ENCODE measurements at regions not wholly inside any gene's neighbourhood (a gene's known extent, or its start where the extent isn't known, plus 50 kb on each side); places are given as distances from the start of the nearest gene placed in this dataset.

DNA sequence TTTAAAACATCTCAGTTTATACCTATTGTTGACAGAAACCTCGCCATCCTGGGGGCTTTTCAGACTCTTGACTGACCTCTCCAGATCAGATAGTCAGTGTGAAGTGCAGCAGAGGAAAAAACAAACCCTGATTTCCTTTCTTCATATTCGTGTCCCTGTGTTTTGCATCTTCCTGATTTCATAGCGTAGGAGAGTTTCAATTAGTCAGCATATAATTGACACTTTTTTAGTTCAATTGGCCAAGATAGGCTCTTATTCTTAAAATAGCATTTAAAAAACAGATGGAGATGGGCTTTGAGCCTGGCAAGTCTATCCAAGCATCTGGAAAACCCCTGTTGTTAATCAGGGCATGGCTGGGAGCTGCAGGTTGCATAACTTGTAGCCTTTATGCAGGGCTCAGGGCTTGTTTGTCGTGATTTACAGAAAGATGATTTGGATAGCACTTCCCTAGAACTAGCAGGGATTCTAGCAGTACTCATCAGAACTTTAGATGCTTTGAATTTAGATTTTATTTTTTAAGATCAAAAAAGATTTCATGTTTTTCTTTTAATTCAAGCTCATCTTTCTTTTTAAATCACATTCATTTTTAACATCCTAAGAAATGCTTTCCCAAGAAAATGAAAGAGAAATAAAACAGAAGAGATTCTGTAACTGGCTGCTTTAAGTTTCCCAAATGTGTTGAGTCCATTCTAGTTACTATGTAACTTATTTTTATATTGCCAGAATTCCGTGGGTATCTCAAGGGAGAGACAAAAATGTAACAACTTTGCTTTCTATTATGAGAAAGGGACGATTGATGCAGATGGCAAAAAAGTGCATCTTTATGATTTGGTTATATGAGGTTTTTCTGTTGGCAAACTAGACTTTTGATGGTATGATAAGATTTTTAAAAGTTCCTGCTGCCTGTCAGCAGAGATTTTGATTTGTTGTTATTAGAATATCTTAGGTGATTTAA lies 270.8 kb upstream of the FZD8 start:
- TF ChIP-seq TAF1 (IDR thresholded peaks at IDR 0.05; ENCODE audit: borderline replicate concordance, low read depth, low read length) (no peak), POLR2AphosphoS5 (IDR thresholded peaks at IDR 0.05; ENCODE audit: low read depth, low read length) (no peak), POLR2A (IDR thresholded peaks at IDR 0.05; ENCODE audit: low read depth, low read length) (no peak)
- no peak for DNase-seq (ENCODE audit: insufficient read length)
- no peak for FAIRE-seq

DNA sequence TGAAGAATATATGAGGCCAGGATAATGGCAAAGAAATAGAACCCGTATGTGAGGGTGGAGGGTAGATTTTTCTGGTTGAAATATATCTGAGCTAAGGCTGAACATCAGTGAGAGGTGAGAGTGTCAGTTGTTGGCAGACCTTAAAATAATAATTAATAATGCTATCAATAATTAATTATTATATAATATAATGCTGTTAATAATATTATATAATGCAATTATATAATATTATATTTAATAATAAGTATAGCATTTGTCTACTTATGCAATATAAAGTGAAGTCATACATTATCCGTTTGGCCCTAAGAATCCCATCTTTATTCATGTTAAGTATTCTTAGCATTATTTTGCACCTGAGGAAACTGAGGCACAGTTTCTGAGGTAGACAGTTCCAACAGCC lies 269.9 kb upstream of the FZD8 start:
- DNase-seq (ENCODE audit: insufficient read length) (no peak), FAIRE-seq (no peak)
- TF ChIP-seq TAF1 (IDR thresholded peaks at IDR 0.05; ENCODE audit: borderline replicate concordance, low read depth, low read length): no peak
- no peak for TF ChIP-seq POLR2A (IDR thresholded peaks at IDR 0.05; ENCODE audit: low read depth, low read length)
- TF ChIP-seq POLR2AphosphoS5 (IDR thresholded peaks at IDR 0.05; ENCODE audit: low read depth, low read length): no peak

DNA sequence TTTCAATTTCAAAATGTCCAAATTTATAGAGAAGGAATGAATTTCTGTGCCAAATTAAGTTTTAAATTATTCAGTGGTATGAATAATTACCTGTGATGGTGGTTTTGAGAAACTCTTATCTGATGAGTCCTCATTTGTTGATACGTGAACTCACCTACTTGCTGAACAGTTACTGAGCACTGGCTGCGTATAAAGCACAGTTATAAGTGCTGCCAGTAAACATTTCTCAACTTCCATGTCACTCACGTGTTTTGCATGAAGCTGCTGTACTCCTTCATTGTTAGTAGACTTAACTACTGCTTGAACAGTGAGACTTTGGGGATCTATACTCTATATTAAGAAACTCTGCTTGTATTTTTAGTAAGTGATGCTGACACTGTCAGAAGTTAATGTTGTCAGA lies 269.1 kb upstream of the FZD8 start:
- FAIRE-seq (no peak), DNase-seq (ENCODE audit: insufficient read length) (no peak)
- TF ChIP-seq POLR2A (IDR thresholded peaks at IDR 0.05; ENCODE audit: low read depth, low read length) (no peak), POLR2AphosphoS5 (IDR thresholded peaks at IDR 0.05; ENCODE audit: low read depth, low read length) (no peak), TAF1 (IDR thresholded peaks at IDR 0.05; ENCODE audit: borderline replicate concordance, low read depth, low read length) (no peak)

DNA sequence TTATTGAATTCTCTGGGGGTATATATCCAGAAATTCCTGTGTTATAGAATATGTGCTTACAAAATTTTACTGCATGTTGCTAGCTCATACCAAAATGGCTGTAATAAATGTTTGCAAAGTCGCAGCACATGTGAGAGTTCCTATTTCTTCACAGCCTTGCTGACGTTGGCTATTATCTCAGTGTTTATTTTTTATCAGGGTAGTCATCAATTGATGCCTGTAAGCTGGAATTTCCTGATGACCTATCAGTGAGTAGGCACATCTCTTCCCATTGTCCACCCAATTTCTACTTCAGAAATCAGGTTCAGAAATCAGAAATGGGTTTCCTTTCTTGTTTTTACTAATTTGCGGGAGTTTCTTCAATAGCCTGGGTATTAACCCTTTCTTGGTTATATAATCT lies 268.1 kb upstream of the FZD8 start:
- no peak for DNase-seq (ENCODE audit: insufficient read length)
- no peak for FAIRE-seq
- TF ChIP-seq POLR2A (IDR thresholded peaks at IDR 0.05; ENCODE audit: low read depth, low read length) (no peak), POLR2AphosphoS5 (IDR thresholded peaks at IDR 0.05; ENCODE audit: low read depth, low read length) (no peak), TAF1 (IDR thresholded peaks at IDR 0.05; ENCODE audit: borderline replicate concordance, low read depth, low read length) (no peak)

DNA sequence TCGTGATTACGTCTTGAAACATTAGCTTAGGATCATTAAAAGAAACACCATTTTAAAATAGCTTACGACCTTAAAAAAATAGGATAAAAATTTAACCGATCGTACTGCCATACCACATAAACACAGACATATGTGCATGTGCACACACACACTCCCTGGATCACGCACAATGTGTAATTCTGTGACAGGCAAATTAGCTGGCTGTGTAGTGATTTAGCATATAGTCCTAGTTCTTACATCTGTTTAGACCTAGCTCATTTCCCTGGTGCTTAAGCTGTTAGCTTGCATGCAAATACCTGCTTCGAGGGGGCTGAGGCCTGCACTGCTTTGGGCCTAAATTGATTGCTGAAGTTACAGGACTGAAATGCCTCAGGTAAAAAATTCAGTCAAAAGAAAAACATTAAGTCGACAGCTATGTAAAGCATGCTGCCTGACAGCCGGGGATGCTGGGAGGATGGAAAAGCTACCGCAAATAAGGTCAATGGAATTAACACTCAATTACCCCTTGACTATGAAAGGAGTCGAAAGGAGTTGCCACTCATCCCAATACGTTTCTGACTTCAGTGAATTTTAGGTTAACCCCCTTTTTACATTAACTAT lies 267.1 kb upstream of the FZD8 start:
- no peak for FAIRE-seq
- DNase-seq (ENCODE audit: insufficient read length): no peak
- TF ChIP-seq POLR2A (IDR thresholded peaks at IDR 0.05; ENCODE audit: low read depth, low read length) (no peak), TAF1 (IDR thresholded peaks at IDR 0.05; ENCODE audit: borderline replicate concordance, low read depth, low read length) (no peak), POLR2AphosphoS5 (IDR thresholded peaks at IDR 0.05; ENCODE audit: low read depth, low read length) (no peak)

DNA sequence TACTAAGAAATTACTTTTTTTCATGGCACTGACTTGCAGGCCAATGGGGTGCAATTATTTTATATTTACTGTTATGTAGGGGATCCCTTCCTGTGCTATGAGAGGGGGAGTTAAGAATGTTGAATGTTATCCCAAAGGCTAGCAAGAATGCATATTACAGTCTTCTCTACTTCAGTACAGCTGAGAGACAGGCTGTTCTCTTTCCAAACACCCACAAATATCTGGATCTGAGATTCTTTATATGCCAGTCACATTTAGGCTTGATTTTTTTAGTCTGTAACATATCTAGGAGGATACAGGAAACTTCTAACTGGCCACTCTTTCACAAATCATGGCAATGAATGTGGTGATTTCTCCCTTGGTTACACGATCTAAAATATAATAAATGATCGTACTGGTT lies 266.4 kb upstream of the FZD8 start:
- FAIRE-seq (no peak), DNase-seq (ENCODE audit: insufficient read length) (no peak)
- TF ChIP-seq POLR2A (IDR thresholded peaks at IDR 0.05; ENCODE audit: low read depth, low read length) (no peak), POLR2AphosphoS5 (IDR thresholded peaks at IDR 0.05; ENCODE audit: low read depth, low read length) (no peak), TAF1 (IDR thresholded peaks at IDR 0.05; ENCODE audit: borderline replicate concordance, low read depth, low read length) (no peak)

DNA sequence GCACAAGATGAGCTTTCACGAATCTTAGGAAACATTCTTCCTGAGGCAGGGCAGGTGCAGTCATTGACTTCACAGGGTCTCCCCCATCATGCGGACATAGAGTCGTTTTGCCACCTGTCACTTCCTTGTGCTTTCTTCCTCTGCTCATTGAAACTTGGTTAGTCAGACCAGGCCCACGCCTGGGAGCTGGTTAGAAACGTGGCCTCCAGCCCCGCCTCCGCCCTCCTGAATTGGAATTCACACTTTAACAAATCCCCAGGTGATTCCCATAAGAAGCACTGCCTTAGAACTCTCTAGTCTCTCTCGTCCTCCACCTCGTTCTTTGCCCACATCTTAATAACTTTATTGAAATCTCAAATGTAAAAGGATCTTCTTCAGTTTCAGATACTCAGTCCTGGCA lies 265.5 kb upstream of the FZD8 start:
- TF ChIP-seq TAF1 (IDR thresholded peaks at IDR 0.05; ENCODE audit: borderline replicate concordance, low read depth, low read length): no peak
- TF ChIP-seq POLR2A (IDR thresholded peaks at IDR 0.05; ENCODE audit: low read depth, low read length): no peak
- no peak for DNase-seq (ENCODE audit: insufficient read length)
- FAIRE-seq: no peak

DNA sequence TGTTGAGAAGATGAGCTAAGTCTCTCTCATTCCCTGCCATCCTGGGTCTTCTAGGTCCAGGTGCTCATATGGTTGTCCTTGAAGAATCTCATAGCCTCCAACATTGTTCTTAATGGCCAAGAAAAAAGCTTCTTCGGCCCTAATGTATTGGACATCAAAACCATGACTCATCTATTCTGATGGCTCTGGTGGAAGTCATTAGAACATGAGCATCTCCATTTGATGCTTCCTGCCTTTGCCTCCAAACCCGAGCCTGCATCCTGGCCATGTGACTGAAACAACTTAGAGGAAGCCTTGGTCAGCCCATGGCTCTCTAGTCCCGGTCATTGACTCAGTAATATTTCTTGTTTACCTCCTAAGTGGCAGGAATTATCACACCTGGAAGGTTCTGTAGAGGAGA lies 264.1 kb upstream of the FZD8 start:
- no peak for FAIRE-seq
- no peak for DNase-seq (ENCODE audit: insufficient read length)
- TF ChIP-seq POLR2AphosphoS5 (IDR thresholded peaks at IDR 0.05; ENCODE audit: low read depth, low read length): no peak
- no peak for TF ChIP-seq POLR2A (IDR thresholded peaks at IDR 0.05; ENCODE audit: low read depth, low read length)
- TF ChIP-seq TAF1 (IDR thresholded peaks at IDR 0.05; ENCODE audit: borderline replicate concordance, low read depth, low read length): no peak

DNA sequence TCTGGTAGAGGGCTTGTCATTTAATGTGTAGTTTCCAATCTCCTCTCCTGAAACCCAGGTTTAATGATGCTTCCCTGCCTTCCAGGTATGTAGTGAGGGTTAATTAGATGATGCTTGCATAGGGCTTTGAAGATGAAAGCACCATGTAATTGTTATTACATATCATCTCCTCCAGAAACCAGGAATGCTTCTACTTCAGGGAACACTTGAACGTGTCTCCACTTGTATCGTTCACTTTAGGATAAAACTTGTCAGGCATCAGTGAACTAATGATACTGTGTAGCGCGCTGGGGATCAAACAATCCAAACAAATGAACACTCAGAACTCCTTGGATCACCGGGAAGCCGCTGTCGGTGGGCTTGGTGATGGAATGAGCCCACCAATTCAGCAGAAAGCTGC lies 260.9 kb upstream of the FZD8 start:
- FAIRE-seq (no peak), DNase-seq (ENCODE audit: insufficient read length) (no peak)
- TF ChIP-seq POLR2A (IDR thresholded peaks at IDR 0.05; ENCODE audit: low read depth, low read length) (no peak), TAF1 (IDR thresholded peaks at IDR 0.05; ENCODE audit: borderline replicate concordance, low read depth, low read length) (no peak), POLR2AphosphoS5 (IDR thresholded peaks at IDR 0.05; ENCODE audit: low read depth, low read length) (no peak)

DNA sequence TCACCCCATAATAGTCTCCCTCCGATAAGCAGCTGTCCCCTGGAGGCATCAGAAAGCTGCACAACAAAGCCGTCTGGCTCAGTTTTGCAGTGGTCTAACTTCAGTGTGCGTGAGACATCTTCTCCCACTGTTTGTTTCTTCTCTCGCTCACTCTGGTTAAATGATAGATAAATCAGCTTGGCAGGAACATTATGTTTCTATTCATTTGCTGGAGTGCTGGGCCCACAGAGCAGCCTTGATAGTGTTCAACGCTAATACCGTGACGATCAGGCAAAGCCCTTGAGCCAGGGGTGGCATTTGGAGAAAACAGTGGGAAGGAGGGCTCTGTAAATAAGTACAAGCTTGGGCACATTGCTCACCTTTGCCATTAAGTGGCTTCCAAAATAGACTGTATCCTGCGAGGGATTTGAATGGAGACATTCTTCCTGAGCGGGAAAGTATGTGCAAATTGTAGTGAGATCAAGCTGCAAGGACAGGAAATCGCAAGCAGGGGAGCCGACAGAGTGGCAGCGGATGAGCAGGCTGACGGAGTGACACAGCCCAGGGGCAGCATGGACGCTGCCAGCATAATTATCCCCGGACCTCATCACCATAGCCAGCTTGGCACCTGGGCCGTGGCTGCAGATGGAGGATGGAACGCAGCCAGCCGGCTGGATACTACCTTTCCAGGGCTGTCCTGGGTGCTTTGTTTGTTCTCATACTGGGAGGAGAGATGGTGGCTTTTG lies 256.8 kb upstream of the FZD8 start:
- TF ChIP-seq POLR2A (IDR thresholded peaks at IDR 0.05; ENCODE audit: low read depth, low read length): no peak
- TF ChIP-seq TAF1 (IDR thresholded peaks at IDR 0.05; ENCODE audit: borderline replicate concordance, low read depth, low read length): no peak
- TF ChIP-seq POLR2AphosphoS5 (IDR thresholded peaks at IDR 0.05; ENCODE audit: low read depth, low read length): no peak
- DNase-seq (ENCODE audit: insufficient read length): no peak
- FAIRE-seq: no peak

DNA sequence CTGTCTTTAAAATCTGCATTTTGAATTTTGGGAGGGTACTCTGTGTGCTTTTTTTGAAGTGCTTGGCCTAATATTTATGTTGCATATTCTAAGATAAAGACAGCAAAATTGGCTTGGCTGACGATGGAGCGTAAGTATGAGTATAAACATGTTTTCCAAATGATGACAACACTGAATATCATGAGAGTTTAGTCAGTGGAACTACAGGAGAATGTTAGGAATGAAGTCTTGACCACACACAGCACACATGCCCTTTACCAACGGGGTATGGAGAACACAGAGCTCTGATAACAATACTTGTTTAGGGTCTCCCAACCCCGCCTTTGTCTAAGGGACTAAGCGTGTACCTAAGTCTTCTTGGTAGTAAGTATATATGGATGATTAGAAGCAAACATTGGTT lies 253.9 kb upstream of the FZD8 start:
- DNase-seq (ENCODE audit: insufficient read length): no peak
- TF ChIP-seq TAF1 (IDR thresholded peaks at IDR 0.05; ENCODE audit: borderline replicate concordance, low read depth, low read length) (no peak), POLR2AphosphoS5 (IDR thresholded peaks at IDR 0.05; ENCODE audit: low read depth, low read length) (no peak), POLR2A (IDR thresholded peaks at IDR 0.05; ENCODE audit: low read depth, low read length) (no peak)
- FAIRE-seq: no peak

Data from GM12892 (cell line).